Vagina (tissue), 2 donors: ENCODE measurements at regions not wholly inside any gene's neighbourhood (a gene's known extent, or its start where the extent isn't known, plus 50 kb on each side); places are given as distances from the start of the nearest gene placed in this dataset.

ENCODE experiments used
- DNase-seq, 2 donors: peaks; one replicate each; pipeline ENCODE4 v3.0.0-alpha.2; 2017; ENCODE audit errors: extremely low spot score in 2 of 2
- H3K27ac ChIP-seq: fragments of 200-600 bp; sonication (generic); one replicate; pipeline ENCODE4 v1.5.1; 2019
- H3K27me3 ChIP-seq: fragments of 200-600 bp; sonication (generic); one replicate; pipeline ENCODE4 v1.5.1; 2019
- H3K36me3 ChIP-seq, 2 donors: fragments of 200-600 bp; sonication (generic); one replicate each; pipeline ENCODE4 v1.5.1; 2017 to 2019
- H3K4me1 ChIP-seq: fragments of 200-600 bp; sonication (generic); one replicate; pipeline ENCODE4 v1.5.1; 2019
- H3K4me3 ChIP-seq, 2 donors: fragments of 200-600 bp; sonication (generic); 1 replicate in 1 of 2; 2 replicates in 1 of 2; pipeline ENCODE4 v1.5.1; 2016 to 2019
- H3K9me3 ChIP-seq: fragments of 200-600 bp; sonication (generic); one replicate; pipeline ENCODE4 v1.5.1; 2019
- POLR2A ChIP-seq, 2 donors: fragments of 450-650 bp; IDR thresholded peaks; one replicate each; pipeline ENCODE4 v1.6.1; 2017; ENCODE audit warnings: antibody characterized with exemption in 2 of 2, mild to moderate bottlenecking in 2 of 2, moderate library complexity in 2 of 2
- POLR2AphosphoS5 ChIP-seq, 2 donors: sonication (generic); formaldehyde crosslinking; IDR thresholded peaks; one replicate each; pipeline ENCODE4 v1.9.0; 2017; ENCODE audit warnings: antibody characterized with exemption in 2 of 2, mild to moderate bottlenecking in 2 of 2, low read depth in 1 of 2; ENCODE audit not compliant: insufficient read depth in 1 of 2
- intact Hi-C: fragments of 100-400 bp; cut with DNase I; formaldehyde crosslinking; loops from one replicate; pipeline ENCODE4 v1.15.1; 2023
- TF ChIP-seq, protein P1 (sequence below), 3 experiments: fragments of 450-650 bp in 2 of 3; fragments of 200-600 bp in 1 of 3; sonication (generic) in 1 of 3; IDR thresholded peaks; one replicate each; pipeline ENCODE4 v1.5.1; 2017 to 2019; ENCODE audit warnings: antibody characterized with exemption in 3 of 3, mild to moderate bottlenecking in 2 of 3, moderate library complexity in 2 of 3

DNA sequence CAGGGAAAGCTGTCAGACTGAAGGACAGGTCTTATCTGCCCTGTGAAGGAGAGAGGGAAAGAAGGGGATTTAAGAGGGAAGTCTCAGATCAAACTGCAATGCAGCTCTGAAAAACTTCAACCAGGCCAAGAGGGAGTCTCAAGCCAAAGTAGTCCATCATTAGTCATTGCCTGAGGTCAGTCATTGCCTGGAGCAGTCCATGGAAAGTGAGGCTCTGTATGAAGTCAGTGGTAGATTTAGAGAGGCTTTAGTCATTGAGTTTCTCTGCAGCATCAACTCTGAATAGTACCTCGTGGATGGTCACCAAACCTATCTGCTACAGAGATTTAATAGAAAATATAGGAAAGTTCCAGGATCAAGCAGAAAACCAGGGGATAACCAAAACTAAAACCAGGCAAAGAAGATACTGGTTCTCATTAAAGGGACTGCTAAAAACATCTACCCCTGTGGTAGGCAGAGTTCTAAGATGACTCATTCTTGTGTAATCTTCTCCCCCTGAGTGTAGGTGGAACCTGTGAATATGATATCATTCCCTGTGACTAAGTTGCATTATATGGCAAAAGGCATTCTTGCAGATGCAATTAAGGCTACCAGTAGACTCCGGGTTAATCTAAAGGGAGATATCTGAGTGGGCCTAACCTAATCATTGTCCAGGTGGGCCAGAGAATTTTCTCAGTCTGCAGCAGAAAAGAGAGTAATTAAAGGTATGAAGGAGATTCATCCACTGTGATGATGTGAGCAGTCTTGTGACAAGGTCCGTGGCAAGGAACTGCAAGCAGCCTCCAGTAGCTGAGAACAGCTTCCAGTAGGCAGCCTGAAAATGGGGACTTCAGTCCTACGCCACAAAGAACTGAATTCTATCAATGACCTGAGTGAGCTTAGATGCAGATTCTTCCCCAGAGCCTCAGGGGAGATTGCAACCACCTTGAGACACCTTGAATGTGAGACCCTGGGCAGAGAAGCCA, 123.1 kb downstream of the GALC start:
- H3K27me3 ChIP-seq = no peaks in the 10 kb centered on the region
- intact Hi-C loops = no loop called here
- no peak overlapping the region for H3K4me3 ChIP-seq
- no peaks in the 10 kb centered on the region for H3K36me3 ChIP-seq
- no peak for DNase-seq
- no peak overlapping the region for H3K27ac ChIP-seq
- no peaks in the 10 kb centered on the region for H3K4me1 ChIP-seq
- TF ChIP-seq POLR2AphosphoS5 (IDR thresholded peaks at IDR 0.05; ENCODE audit: insufficient read depth in 1 of 2, low read depth in 1 of 2) (no peak), POLR2A (IDR thresholded peaks at IDR 0.05) (no peak)
- TF ChIP-seq, protein P1, sequence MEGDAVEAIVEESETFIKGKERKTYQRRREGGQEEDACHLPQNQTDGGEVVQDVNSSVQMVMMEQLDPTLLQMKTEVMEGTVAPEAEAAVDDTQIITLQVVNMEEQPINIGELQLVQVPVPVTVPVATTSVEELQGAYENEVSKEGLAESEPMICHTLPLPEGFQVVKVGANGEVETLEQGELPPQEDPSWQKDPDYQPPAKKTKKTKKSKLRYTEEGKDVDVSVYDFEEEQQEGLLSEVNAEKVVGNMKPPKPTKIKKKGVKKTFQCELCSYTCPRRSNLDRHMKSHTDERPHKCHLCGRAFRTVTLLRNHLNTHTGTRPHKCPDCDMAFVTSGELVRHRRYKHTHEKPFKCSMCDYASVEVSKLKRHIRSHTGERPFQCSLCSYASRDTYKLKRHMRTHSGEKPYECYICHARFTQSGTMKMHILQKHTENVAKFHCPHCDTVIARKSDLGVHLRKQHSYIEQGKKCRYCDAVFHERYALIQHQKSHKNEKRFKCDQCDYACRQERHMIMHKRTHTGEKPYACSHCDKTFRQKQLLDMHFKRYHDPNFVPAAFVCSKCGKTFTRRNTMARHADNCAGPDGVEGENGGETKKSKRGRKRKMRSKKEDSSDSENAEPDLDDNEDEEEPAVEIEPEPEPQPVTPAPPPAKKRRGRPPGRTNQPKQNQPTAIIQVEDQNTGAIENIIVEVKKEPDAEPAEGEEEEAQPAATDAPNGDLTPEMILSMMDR (IDR thresholded peaks at IDR 0.05) = no peak
- H3K9me3 ChIP-seq = no peaks in the 10 kb centered on the region

- TF ChIP-seq, protein P1 (IDR thresholded peaks at IDR 0.05) = no peak
- TF ChIP-seq POLR2A (IDR thresholded peaks at IDR 0.05) = no peak
- TF ChIP-seq POLR2AphosphoS5 (IDR thresholded peaks at IDR 0.05; ENCODE audit: insufficient read depth in 1 of 2, low read depth in 1 of 2) = no peak
- DNase-seq = no peak
- intact Hi-C loops = no loop called here
- H3K27me3 ChIP-seq = no peaks in the 10 kb centered on the region
- H3K27ac ChIP-seq = no peak overlapping the region
- H3K4me3 ChIP-seq = no peak overlapping the region
- no peaks in the 10 kb centered on the region for H3K36me3 ChIP-seq
- H3K9me3 ChIP-seq = no peaks in the 10 kb centered on the region
- H3K4me1 ChIP-seq = no peaks in the 10 kb centered on the region
These were observed 124.1 kb downstream of the GALC start for GRCh38 chr14:87868920-87869319.

DNA sequence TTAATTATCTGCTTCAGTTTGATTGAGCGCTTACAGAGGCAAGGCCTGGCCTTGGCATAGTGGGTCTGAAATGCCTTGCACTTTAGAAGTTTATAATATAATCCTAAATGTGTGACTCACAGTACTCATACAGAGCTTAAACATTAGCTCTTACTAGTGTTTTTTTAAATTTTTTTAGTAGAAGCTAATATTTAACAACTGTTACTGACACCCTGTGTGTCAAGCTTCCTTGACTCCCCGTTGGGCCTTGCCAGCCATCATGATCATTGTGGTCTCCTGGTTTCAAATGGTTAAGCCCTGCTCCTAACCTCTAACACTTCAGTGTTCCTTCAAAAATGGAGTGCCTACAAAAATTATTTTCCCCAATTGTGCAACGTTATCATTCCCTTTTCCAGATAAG, 126.9 kb downstream of the GALC start:
- no peaks in the 10 kb centered on the region for H3K9me3 ChIP-seq
- H3K27ac ChIP-seq = no peak overlapping the region
- TF ChIP-seq, protein P1 (IDR thresholded peaks at IDR 0.05) = no peak
- no peak for TF ChIP-seq POLR2AphosphoS5 (IDR thresholded peaks at IDR 0.05; ENCODE audit: insufficient read depth in 1 of 2, low read depth in 1 of 2)
- TF ChIP-seq POLR2A (IDR thresholded peaks at IDR 0.05) = no peak
- no peaks in the 10 kb centered on the region for H3K36me3 ChIP-seq
- intact Hi-C loops = no loop called here
- H3K4me1 ChIP-seq = no peaks in the 10 kb centered on the region
- H3K4me3 ChIP-seq = no peak overlapping the region
- no peak for DNase-seq
- H3K27me3 ChIP-seq = no peaks in the 10 kb centered on the region

DNA sequence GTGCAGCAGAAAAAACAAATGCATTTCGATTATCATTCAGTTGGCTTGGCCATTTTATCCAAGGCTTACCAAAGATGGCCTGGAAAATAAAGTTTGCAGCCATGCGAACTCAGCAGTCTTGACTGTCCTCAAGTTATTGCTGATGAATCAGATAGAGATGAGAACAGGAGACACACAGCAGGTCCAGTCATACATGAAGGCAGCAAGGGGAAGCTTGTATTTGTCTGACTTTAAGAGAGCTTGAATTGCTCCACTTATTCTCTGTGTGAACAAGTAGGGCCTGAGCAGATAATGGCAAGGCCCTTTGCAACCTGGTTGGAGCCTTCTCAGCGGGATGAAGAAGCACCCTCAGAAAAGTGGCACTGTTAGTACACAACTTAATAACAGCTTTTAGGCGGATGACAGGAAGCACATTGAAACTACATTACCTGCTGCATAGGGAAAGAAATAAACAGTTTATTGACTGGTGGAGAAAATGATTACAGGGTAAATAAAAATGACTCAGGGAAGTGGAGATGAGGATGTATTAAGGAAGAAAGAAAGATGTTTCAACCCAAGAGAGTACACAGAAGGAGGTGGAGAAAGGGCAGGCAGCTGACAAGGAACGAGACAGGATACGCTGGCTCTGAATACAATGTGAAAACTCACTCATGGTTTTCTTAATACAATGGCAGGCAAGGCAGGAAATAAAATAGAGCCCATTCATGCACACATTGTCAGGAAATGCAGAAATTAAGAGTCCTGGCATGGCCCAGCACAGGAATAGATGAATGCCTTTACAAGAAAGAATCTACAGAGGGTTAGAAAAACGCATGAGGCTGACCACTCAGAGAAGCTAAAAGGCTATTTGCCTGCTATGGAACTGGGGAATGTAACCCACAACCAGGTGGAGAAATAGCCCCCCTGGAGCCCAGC, 128.4 kb downstream of the GALC start:
- no peak for DNase-seq
- Histone ChIP-seq H3K36me3 (no peaks in the 10 kb centered on the region), H3K4me3 (no peak overlapping the region), H3K9me3 (no peaks in the 10 kb centered on the region), H3K4me1 (no peaks in the 10 kb centered on the region), H3K27ac (no peak overlapping the region), H3K27me3 (no peaks in the 10 kb centered on the region)
- intact Hi-C loops = no loop called here
- TF ChIP-seq POLR2AphosphoS5 (IDR thresholded peaks at IDR 0.05; ENCODE audit: insufficient read depth in 1 of 2, low read depth in 1 of 2) (no peak), POLR2A (IDR thresholded peaks at IDR 0.05) (no peak)
- TF ChIP-seq, protein P1 (IDR thresholded peaks at IDR 0.05) = no peak
